ENCODE measurements at regions not wholly inside any gene's neighbourhood (a gene's known extent, or its start where the extent isn't known, plus 50 kb on each side); places are given as distances from the start of the nearest gene placed in this dataset.

DNA sequence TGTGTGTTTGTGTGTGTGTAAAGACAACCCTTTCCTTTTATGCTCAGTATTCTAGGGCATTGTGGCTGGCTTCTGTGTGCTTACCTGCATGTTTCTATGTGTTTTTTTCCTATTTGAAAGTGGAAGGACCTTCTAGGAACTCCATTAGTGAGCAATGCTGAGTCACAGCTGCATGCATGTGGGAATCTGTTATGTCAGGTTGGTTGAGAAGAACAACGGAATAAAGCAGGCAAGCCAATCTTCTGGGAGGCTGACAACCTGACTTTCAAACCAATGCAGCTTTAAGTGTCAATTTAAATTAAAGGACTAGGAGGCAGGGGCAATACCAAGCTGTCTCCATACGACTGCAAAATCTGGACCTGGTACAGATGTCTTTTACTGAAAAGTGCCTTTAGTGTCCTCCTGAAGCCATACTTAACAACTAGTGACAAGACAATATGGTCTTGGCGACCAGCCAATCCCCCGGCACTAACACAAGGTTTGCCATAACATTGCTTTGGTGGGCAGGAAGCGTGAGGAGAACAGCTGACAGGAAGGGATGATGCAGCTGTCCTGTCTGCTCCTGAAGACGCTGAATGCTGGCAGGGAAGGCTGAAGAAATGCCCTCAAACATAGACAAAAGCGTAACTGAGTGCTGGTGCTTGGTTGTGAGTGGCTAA, 514.7 kb upstream of the CDH7 start:
- TF ChIP-seq, protein P1, sequence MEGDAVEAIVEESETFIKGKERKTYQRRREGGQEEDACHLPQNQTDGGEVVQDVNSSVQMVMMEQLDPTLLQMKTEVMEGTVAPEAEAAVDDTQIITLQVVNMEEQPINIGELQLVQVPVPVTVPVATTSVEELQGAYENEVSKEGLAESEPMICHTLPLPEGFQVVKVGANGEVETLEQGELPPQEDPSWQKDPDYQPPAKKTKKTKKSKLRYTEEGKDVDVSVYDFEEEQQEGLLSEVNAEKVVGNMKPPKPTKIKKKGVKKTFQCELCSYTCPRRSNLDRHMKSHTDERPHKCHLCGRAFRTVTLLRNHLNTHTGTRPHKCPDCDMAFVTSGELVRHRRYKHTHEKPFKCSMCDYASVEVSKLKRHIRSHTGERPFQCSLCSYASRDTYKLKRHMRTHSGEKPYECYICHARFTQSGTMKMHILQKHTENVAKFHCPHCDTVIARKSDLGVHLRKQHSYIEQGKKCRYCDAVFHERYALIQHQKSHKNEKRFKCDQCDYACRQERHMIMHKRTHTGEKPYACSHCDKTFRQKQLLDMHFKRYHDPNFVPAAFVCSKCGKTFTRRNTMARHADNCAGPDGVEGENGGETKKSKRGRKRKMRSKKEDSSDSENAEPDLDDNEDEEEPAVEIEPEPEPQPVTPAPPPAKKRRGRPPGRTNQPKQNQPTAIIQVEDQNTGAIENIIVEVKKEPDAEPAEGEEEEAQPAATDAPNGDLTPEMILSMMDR (conservative IDR thresholded peaks at IDR 0.05) = no peak
- TF ChIP-seq EZH2 (IDR thresholded peaks at IDR 0.05; ENCODE audit: low read depth) = no peak

Measured in PC-9 (cell line).